Endodermal cell (in vitro differentiated cells): ENCODE measurements at regions not wholly inside any gene's neighbourhood (a gene's known extent, or its start where the extent isn't known, plus 50 kb on each side); places are given as distances from the start of the nearest gene placed in this dataset.
A peak's percentile ranks its signal among the peaks of the same experiment; 100 is the strongest.

Experiments
- DNase-seq: peaks from one replicate; pipeline ENCODE4 v3.0.0-alpha.2; 2017
- H3K27ac ChIP-seq: 2 replicates; pipeline ENCODE4 v1.5.1; 2013; ENCODE audit warnings: mild to moderate bottlenecking, low read depth, low read length, moderate library complexity
- H3K27me3 ChIP-seq: 2 replicates; pipeline ENCODE4 v1.6.1; 2013; ENCODE audit warnings: mild to moderate bottlenecking, low read length, moderate library complexity; ENCODE audit not compliant: insufficient read depth, control insufficient read depth, poor library complexity, severe bottlenecking
- H3K36me3 ChIP-seq: 2 replicates; pipeline ENCODE4 v1.7.0; 2013; ENCODE audit warnings: mild to moderate bottlenecking, low read length, moderate library complexity; ENCODE audit not compliant: control insufficient read depth, insufficient read depth
- H3K4me1 ChIP-seq: one replicate; pipeline ENCODE4 v1.7.0; 2013; ENCODE audit warnings: low read length; ENCODE audit not compliant: control insufficient read depth, insufficient read depth
- H3K4me3 ChIP-seq: 2 replicates; pipeline ENCODE4 v1.5.1; 2013; ENCODE audit warnings: mild to moderate bottlenecking, low read length, moderate library complexity
- H3K9ac ChIP-seq: 2 replicates; pipeline ENCODE4 v1.6.1; 2013; ENCODE audit warnings: mild to moderate bottlenecking, low read length, moderate library complexity; ENCODE audit not compliant: poor library complexity, severe bottlenecking; ENCODE audit errors: extremely low read depth
- H3K9me3 ChIP-seq: 2 replicates; pipeline ENCODE4 v1.6.1; 2013; ENCODE audit warnings: mild to moderate bottlenecking, low read length, moderate library complexity; ENCODE audit not compliant: control insufficient read depth
- H3K27ac Mint-ChIP-seq: 2 replicates; pipeline ENCODE4 v1.8.0; 2020; ENCODE audit warnings: mixed read lengths
- H3K27me3 Mint-ChIP-seq: 2 replicates; pipeline ENCODE4 v1.8.0; 2021; ENCODE audit warnings: mild to moderate bottlenecking, mixed read lengths; ENCODE audit not compliant: insufficient read depth
- H3K36me3 Mint-ChIP-seq: 2 replicates; pipeline ENCODE4 v1.8.0; 2020; ENCODE audit warnings: low read depth, mixed read lengths
- H3K4me1 Mint-ChIP-seq: 2 replicates; pipeline ENCODE4 v1.8.0; 2020; ENCODE audit warnings: mixed read lengths
- H3K4me3 Mint-ChIP-seq: 2 replicates; pipeline ENCODE4 v1.8.0; 2020; ENCODE audit warnings: mild to moderate bottlenecking, moderate library complexity, mixed read lengths
- H3K9me3 Mint-ChIP-seq: 2 replicates; pipeline ENCODE4 v1.8.0; 2020; ENCODE audit warnings: mild to moderate bottlenecking, mixed read lengths
- CTCF ChIP-seq: fragments of 200-600 bp; sonication (generic); conservative IDR thresholded peaks from 2 replicates; pipeline ENCODE4 v1.5.0; 2021; ENCODE audit warnings: antibody characterized with exemption, mild to moderate bottlenecking
- WGBS, 2 experiments: methylation state at CpG; one replicate each; pipeline versions ENCODE4 v1.1.5 to v1.1.7; 2013; ENCODE audit warnings: missing lambda C conversion rate in 2 of 2, mixed read lengths in 1 of 2; ENCODE audit not compliant: insufficient coverage in 1 of 2, insufficient read length in 1 of 2; 5-methylcytosine and 5-hydroxymethylcytosine counted together

- Histone ChIP-seq H3K4me3 (no peak overlapping the region), H3K27me3 (no peaks in the 10 kb centered on the region), H3K4me1 (no peaks in the 10 kb centered on the region), H3K27ac (no peak overlapping the region), H3K9ac (no peak overlapping the region), H3K9me3 (no peaks in the 10 kb centered on the region), H3K36me3 (no peaks in the 10 kb centered on the region)
- WGBS, 2 experiments: 80% methylated on average over 1 of the region's 1 CpG; no CpG with 5 or more reads in 1 of the 2 experiments
- no peaks in the 10 kb centered on the region for H3K9me3 Mint-ChIP-seq
- H3K36me3 Mint-ChIP-seq: no peaks in the 10 kb centered on the region
- peak; percentile 70 for TF ChIP-seq CTCF
- no peaks in the 10 kb centered on the region for H3K27me3 Mint-ChIP-seq
- no peaks in the 10 kb centered on the region for H3K4me1 Mint-ChIP-seq
- no peak overlapping the region for H3K4me3 Mint-ChIP-seq
- DNase-seq: no peak
- H3K27ac Mint-ChIP-seq: no peak overlapping the region
Measured at GRCh38 chr6:94254689-94255088, 835.3 kb upstream of the EPHA7 start.

- no peak for DNase-seq
- Histone ChIP-seq H3K9ac (no peak overlapping the region), H3K27me3 (no peaks in the 10 kb centered on the region), H3K27ac (no peak overlapping the region), H3K4me1 (no peaks in the 10 kb centered on the region), H3K9me3 (no peaks in the 10 kb centered on the region), H3K36me3 (no peaks in the 10 kb centered on the region), H3K4me3 (no peak overlapping the region)
- no peaks in the 10 kb centered on the region for H3K9me3 Mint-ChIP-seq
- no peaks in the 10 kb centered on the region for H3K36me3 Mint-ChIP-seq
- no peaks in the 10 kb centered on the region for H3K4me1 Mint-ChIP-seq
- H3K4me3 Mint-ChIP-seq: no peak overlapping the region
- no peak for TF ChIP-seq CTCF
- no peaks in the 10 kb centered on the region for H3K27me3 Mint-ChIP-seq
- no peak overlapping the region for H3K27ac Mint-ChIP-seq
Measured at GRCh38 chr6:94251878-94252277, 832.5 kb upstream of the EPHA7 start.

GRCh38 chr6:94245395-94245794, 826.0 kb upstream of the EPHA7 start:
- Mint-ChIP-seq H3K27ac (no peak overlapping the region), H3K27me3 (no peaks in the 10 kb centered on the region), H3K36me3 (no peaks in the 10 kb centered on the region), H3K9me3 (peaks cover 5% of the 10 kb centered on the region), H3K4me3 (no peak overlapping the region), H3K4me1 (no peaks in the 10 kb centered on the region)
- Histone ChIP-seq H3K27me3 (no peaks in the 10 kb centered on the region), H3K36me3 (no peaks in the 10 kb centered on the region), H3K9me3 (no peaks in the 10 kb centered on the region), H3K4me3 (no peak overlapping the region), H3K27ac (no peak overlapping the region), H3K4me1 (no peaks in the 10 kb centered on the region), H3K9ac (no peak overlapping the region)
- DNase-seq: no peak
- TF ChIP-seq CTCF: peak; percentile 40
- WGBS, 2 experiments: 91% methylated on average over 4 of the region's 4 CpGs; no CpG with 5 or more reads in 1 of the 2 experiments
